ENCODE measurements at regions not wholly inside any gene's neighbourhood (a gene's known extent, or its start where the extent isn't known, plus 50 kb on each side); places are given as distances from the start of the nearest gene placed in this dataset.

- H3K27me3 ChIP-seq (ENCODE audit: insufficient read depth, low read depth, low read length) = no peaks in the 10 kb centered on the region
- no peaks in the 10 kb centered on the region for H3K9me3 ChIP-seq (ENCODE audit: low read length)
- no peaks in the 10 kb centered on the region for H3K36me3 ChIP-seq (ENCODE audit: insufficient read depth, low read length)
- no peak overlapping the region for H2AFZ ChIP-seq (ENCODE audit: low read depth, low read length)
- no peaks in the 10 kb centered on the region for H3F3A ChIP-seq (ENCODE audit: insufficient read depth, low read length, poor library complexity, severe bottlenecking)
- H3K4me3 ChIP-seq (ENCODE audit: low read length) = no peak overlapping the region
- no peak overlapping the region for H3K27ac ChIP-seq (ENCODE audit: low read length)
- no peaks in the 10 kb centered on the region for H3K79me2 ChIP-seq (replicated peaks; ENCODE audit: insufficient read depth, low read length)
- H3K9ac ChIP-seq (ENCODE audit: low read length) = no peak overlapping the region
- H3K4me2 ChIP-seq (ENCODE audit: low read length) = no peak overlapping the region
- no peaks in the 10 kb centered on the region for H3K9me2 ChIP-seq (ENCODE audit: insufficient read depth, low read length)
- TF ChIP-seq EZH2 (IDR thresholded peaks at IDR 0.05; ENCODE audit: borderline replicate concordance, insufficient read depth, low read length, poor library complexity, severe bottlenecking) (no peak), MXI1 (conservative IDR thresholded peaks at IDR 0.05; ENCODE audit: poor library complexity, severe bottlenecking) (no peak), SMC3 (conservative IDR thresholded peaks at IDR 0.05; ENCODE audit: poor library complexity) (no peak), REST (IDR thresholded peaks at IDR 0.05; ENCODE audit: borderline replicate concordance) (no peak), CTCF (IDR thresholded peaks at IDR 0.05; ENCODE audit: poor library complexity, severe bottlenecking) (no peak), TAF1 (IDR thresholded peaks at IDR 0.05; ENCODE audit: low read depth) (no peak), POLR2AphosphoS5 (IDR thresholded peaks at IDR 0.05) (no peak), RAD21 (conservative IDR thresholded peaks at IDR 0.05) (no peak), EP300 (conservative IDR thresholded peaks at IDR 0.05; ENCODE audit: poor library complexity, severe bottlenecking) (no peak)
- H4K20me1 ChIP-seq (ENCODE audit: insufficient read depth) = no peaks in the 10 kb centered on the region
Measured at GRCh38 chr2:139742216-139743172, 962.3 kb upstream of the NXPH2 start.

GRCh38 chr2:139737659-139738058 is 957.5 kb upstream of the NXPH2 start:
- Histone ChIP-seq H3K4me3 (ENCODE audit: low read length) (no peak overlapping the region), H3F3A (ENCODE audit: insufficient read depth, low read length, poor library complexity, severe bottlenecking) (no peaks in the 10 kb centered on the region), H3K79me2 (replicated peaks; ENCODE audit: insufficient read depth, low read length) (no peaks in the 10 kb centered on the region), H3K36me3 (ENCODE audit: insufficient read depth, low read length) (no peaks in the 10 kb centered on the region), H2AFZ (ENCODE audit: low read depth, low read length) (no peak overlapping the region), H3K4me2 (ENCODE audit: low read length) (no peak overlapping the region), H3K27ac (ENCODE audit: low read length) (no peak overlapping the region), H4K20me1 (ENCODE audit: insufficient read depth) (no peaks in the 10 kb centered on the region), H3K9me3 (ENCODE audit: low read length) (no peaks in the 10 kb centered on the region), H3K9ac (ENCODE audit: low read length) (no peak overlapping the region), H3K9me2 (ENCODE audit: insufficient read depth, low read length) (no peaks in the 10 kb centered on the region), H3K27me3 (ENCODE audit: insufficient read depth, low read depth, low read length) (no peaks in the 10 kb centered on the region)
- TF ChIP-seq EZH2 (IDR thresholded peaks at IDR 0.05; ENCODE audit: borderline replicate concordance, insufficient read depth, low read length, poor library complexity, severe bottlenecking) (no peak), EP300 (conservative IDR thresholded peaks at IDR 0.05; ENCODE audit: poor library complexity, severe bottlenecking) (no peak), REST (IDR thresholded peaks at IDR 0.05; ENCODE audit: borderline replicate concordance) (no peak), RAD21 (conservative IDR thresholded peaks at IDR 0.05) (no peak), CTCF (IDR thresholded peaks at IDR 0.05; ENCODE audit: poor library complexity, severe bottlenecking) (no peak), MXI1 (conservative IDR thresholded peaks at IDR 0.05; ENCODE audit: poor library complexity, severe bottlenecking) (no peak), SMC3 (conservative IDR thresholded peaks at IDR 0.05; ENCODE audit: poor library complexity) (no peak), POLR2AphosphoS5 (IDR thresholded peaks at IDR 0.05) (no peak), TAF1 (IDR thresholded peaks at IDR 0.05; ENCODE audit: low read depth) (no peak)
